ENCODE measurements at regions not wholly inside any gene's neighbourhood (a gene's known extent, or its start where the extent isn't known, plus 50 kb on each side); places are given as distances from the start of the nearest gene placed in this dataset.

DNA sequence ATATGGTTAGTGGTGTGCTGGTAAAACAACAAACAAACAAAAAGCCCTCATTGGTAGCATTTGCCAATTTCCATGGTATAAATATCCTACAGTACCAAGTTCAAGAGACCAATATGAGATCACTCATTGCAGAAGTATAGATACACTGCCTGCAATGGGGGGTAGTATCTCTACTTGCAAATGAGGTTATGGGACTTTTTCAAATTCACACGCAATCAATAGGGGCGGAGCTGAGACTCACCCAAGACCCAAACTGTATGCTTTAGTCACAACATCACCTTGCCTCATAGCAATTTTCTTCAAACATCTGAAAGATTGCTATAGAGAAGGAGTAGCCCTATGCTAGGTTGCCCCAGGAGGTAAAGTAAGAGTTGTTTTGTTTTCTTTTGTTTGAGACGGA is 93.7 kb downstream of the VCPKMT start:
- Histone ChIP-seq H3K36me3 (no peaks in the 10 kb centered on the region), H3K27ac (no peak overlapping the region), H3K4me3 (no peak overlapping the region), H3K9me3 (peaks cover 16% of the 10 kb centered on the region), H3K4me1 (peaks cover 11% of the 10 kb centered on the region), H3K27me3 (ENCODE audit: low read depth) (no peaks in the 10 kb centered on the region)
- intact Hi-C loops (cut with DNase I): no loop called here
- TF ChIP-seq, protein P1, sequence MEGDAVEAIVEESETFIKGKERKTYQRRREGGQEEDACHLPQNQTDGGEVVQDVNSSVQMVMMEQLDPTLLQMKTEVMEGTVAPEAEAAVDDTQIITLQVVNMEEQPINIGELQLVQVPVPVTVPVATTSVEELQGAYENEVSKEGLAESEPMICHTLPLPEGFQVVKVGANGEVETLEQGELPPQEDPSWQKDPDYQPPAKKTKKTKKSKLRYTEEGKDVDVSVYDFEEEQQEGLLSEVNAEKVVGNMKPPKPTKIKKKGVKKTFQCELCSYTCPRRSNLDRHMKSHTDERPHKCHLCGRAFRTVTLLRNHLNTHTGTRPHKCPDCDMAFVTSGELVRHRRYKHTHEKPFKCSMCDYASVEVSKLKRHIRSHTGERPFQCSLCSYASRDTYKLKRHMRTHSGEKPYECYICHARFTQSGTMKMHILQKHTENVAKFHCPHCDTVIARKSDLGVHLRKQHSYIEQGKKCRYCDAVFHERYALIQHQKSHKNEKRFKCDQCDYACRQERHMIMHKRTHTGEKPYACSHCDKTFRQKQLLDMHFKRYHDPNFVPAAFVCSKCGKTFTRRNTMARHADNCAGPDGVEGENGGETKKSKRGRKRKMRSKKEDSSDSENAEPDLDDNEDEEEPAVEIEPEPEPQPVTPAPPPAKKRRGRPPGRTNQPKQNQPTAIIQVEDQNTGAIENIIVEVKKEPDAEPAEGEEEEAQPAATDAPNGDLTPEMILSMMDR (IDR thresholded peaks at IDR 0.05): no peak
- DNase-seq (no peak), ATAC-seq (no peak)

DNA sequence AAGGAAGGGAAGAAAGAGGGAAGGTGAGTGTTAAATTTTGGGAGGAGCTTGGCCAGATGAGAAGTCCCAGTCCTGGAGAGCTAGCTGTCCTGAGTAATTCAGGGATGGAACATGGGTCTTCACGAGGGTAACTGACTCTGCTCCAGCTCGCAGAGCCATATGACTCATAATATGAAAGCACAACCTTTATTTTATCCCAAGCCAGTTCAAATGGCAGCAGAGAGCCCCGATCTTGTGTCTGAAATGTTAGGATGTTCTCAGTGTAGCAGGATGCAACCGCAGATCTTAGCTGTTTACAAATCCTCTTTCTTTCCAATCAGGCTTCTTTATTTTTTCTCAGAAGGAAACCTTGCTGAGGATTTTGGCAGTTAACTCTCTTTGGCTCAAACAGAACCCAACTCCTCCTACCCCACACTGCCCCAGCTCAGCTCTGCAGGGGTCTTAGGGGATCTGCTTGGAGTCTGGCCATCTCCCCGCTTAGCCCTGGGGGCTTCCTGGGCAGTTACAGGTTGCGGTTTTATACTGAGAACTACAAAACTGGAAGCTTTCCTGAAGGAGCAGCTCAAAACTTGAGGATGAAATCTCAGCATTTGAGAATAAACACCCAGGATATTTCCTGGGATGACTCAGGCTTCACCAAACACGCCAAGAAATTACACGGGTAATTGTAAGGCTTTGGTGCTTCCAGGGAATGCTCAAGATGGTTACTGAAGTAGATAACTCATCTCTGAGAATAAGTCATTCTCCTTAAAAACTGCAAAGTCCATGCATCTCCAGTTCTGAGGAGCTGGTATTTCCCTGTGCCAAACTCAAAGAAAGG is 92.5 kb downstream of the VCPKMT start:
- no peak for ATAC-seq
- Histone ChIP-seq H3K4me3 (no peak overlapping the region), H3K27me3 (ENCODE audit: low read depth) (no peaks in the 10 kb centered on the region), H3K27ac (no peak overlapping the region), H3K36me3 (no peaks in the 10 kb centered on the region), H3K4me1 (no peaks in the 10 kb centered on the region), H3K9me3 (peaks cover 16% of the 10 kb centered on the region)
- DNase-seq: no peak
- intact Hi-C loops (cut with DNase I): no loop called here
- TF ChIP-seq, protein P1 (IDR thresholded peaks at IDR 0.05): no peak

DNA sequence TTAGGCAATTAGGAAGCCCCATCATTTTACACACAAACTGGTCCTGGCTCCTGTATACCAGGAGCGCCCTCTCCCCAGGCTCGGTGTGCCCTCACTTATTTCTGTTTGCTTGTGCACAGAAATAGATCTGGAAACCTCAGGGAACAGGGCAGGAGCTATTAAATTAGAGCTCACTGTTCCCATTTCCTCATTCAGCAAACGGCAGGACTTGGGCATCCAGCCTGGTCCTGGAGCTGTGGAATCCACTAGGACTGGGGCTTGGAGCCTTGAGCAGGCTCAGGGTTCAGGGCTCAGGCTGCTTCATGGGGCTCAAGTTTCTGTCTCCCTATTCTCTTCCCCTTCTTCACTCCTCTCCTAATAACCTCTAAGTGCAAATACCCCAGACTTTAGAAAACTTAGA is 91.3 kb downstream of the VCPKMT start:
- H3K27ac ChIP-seq: no peak overlapping the region
- H3K36me3 ChIP-seq: no peaks in the 10 kb centered on the region
- no peak for DNase-seq
- intact Hi-C loops (cut with DNase I): no loop called here
- no peaks in the 10 kb centered on the region for H3K27me3 ChIP-seq (ENCODE audit: low read depth)
- no peak overlapping the region for H3K4me3 ChIP-seq
- no peaks in the 10 kb centered on the region for H3K4me1 ChIP-seq
- peaks cover 12% of the 10 kb centered on the region for H3K9me3 ChIP-seq
- no peak for ATAC-seq
- TF ChIP-seq, protein P1 (IDR thresholded peaks at IDR 0.05): no peak

DNA sequence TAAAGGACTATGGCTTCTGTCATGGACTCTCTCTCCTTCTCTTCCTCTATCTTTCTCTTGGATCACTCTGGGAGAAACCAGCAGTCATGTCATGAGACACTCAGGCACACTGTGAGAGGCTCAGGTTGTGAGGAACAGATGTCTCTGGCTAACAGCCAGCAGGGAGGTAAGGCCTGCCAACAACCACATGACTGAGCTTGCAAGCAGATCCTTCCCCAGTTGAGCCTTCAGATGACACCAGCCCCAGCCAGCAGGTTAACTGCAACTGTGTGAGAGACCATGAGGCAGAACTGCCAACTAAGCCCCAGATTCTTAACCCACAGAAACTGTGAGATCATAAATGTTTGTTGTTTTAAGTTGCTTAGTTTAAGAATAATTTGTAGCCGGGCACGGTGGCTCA is 90.6 kb downstream of the VCPKMT start:
- Histone ChIP-seq H3K27me3 (ENCODE audit: low read depth) (no peaks in the 10 kb centered on the region), H3K36me3 (no peaks in the 10 kb centered on the region), H3K27ac (no peak overlapping the region), H3K4me1 (no peaks in the 10 kb centered on the region), H3K9me3 (peaks cover 7% of the 10 kb centered on the region), H3K4me3 (no peak overlapping the region)
- TF ChIP-seq, protein P1 (IDR thresholded peaks at IDR 0.05): no peak
- intact Hi-C loops (cut with DNase I): no loop called here
- no peak for ATAC-seq
- no peak for DNase-seq

DNA sequence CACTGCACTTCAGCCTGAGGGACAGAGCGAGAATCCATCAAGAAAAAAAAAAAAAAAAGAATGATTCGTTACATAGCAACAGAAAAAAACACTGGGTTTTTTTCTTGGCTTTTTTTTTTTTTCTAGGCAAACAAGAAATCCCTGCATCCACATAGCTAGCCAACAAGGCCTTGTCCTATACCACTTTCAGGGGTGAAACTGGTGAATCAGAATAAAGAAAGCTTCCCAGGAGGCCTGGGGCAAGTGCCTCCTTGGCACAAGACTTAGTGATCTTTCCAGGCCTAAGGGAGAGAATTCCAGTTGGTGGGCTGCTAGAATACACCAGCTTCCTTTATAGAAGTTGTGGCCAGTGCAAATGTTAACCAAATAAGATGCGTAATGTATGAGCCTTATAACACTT is 90.0 kb downstream of the VCPKMT start:
- intact Hi-C loops (cut with DNase I): no loop called here
- H3K27ac ChIP-seq: no peak overlapping the region
- no peaks in the 10 kb centered on the region for H3K27me3 ChIP-seq (ENCODE audit: low read depth)
- H3K4me3 ChIP-seq: no peak overlapping the region
- TF ChIP-seq, protein P1 (IDR thresholded peaks at IDR 0.05): no peak
- no peaks in the 10 kb centered on the region for H3K36me3 ChIP-seq
- H3K4me1 ChIP-seq: no peaks in the 10 kb centered on the region
- H3K9me3 ChIP-seq: peaks cover 7% of the 10 kb centered on the region
- no peak for ATAC-seq
- DNase-seq: no peak

Data from lower lobe of right lung (tissue), 2 donors.